K562 (cell line): ENCODE measurements at regions not wholly inside any gene's neighbourhood (a gene's known extent, or its start where the extent isn't known, plus 50 kb on each side); places are given as distances from the start of the nearest gene placed in this dataset.

Experiments used
- ATAC-seq: fragments of 200-7000 bp; cut with Tn5 transposase; 3 replicates; pipeline ENCODE4 v1.9.1; 2020; ENCODE audit warnings: moderate library complexity
- BruUV-seq: library from RNA; stranded (reverse); fragments of 400-500 nt; replicated peaks from 2 replicates; lab custom pipeline; 2021; lab: Mats Ljungman, UMichigan
- CTCF ChIA-PET: fragments of 300-600 bp; formaldehyde crosslinking; extraction: SDS; loops from one replicate; lab custom pipeline; 2021; ENCODE audit warnings: low intra/inter-chr PET ratio; lab: Yijun Ruan, JAX
- POLR2A ChIA-PET: fragments of 300-600, 350-650 bp; sonication (Branson Sonifier 250); formaldehyde crosslinking; extraction: SDS; loops from one replicate; lab custom pipeline; 2021; ENCODE audit warnings: antibody characterized with exemption, inconsistent platforms; lab: Yijun Ruan, JAX
- DNase-seq, 4 experiments: peaks; one replicate each; pipeline versions ENCODE4 v3.0.0 to v3.0.0-alpha.2; 2011 to 2018; ENCODE audit warnings: low spot score in 3 of 4, mixed read lengths in 3 of 4; ENCODE audit errors: extremely low read depth in 1 of 4
- FAIRE-seq: peaks from 2 replicates; lab custom pipeline; 2011; peaks lifted over from hg19 to GRCh38; lab: Jason Lieb, UNC
- H2AFZ ChIP-seq: 2 replicates; pipeline ENCODE4 v1.6.0; 2011; ENCODE audit warnings: low read depth, low read length, control low read depth, inconsistent platforms
- H3K27ac ChIP-seq: fragments of 200-600 bp; 3 replicates; pipeline ENCODE4 v1.8.0; 2011; ENCODE audit warnings: low read depth, mild to moderate bottlenecking, control low read depth, inconsistent platforms, low read length, moderate library complexity, mixed read lengths; ENCODE audit errors: extremely low read depth
- H3K27me3 ChIP-seq, 2 experiments: fragments of 300-600 bp in 1 of 2; 2 replicates in 1 of 2; 3 replicates in 1 of 2; pipeline versions ENCODE4 v1.6.0 to v1.8.0; 2011; ENCODE audit warnings: inconsistent platforms in 2 of 2, low read length in 2 of 2, mild to moderate bottlenecking in 1 of 2, mixed read lengths in 1 of 2, moderate library complexity in 1 of 2; ENCODE audit not compliant: control insufficient read depth in 2 of 2, insufficient read depth in 2 of 2
- H3K36me3 ChIP-seq: fragments of 300-600 bp; 3 replicates; pipeline ENCODE4 v1.8.0; 2011; ENCODE audit warnings: mild to moderate bottlenecking, low read length, inconsistent platforms; ENCODE audit not compliant: control insufficient read depth, insufficient read depth
- H3K4me1 ChIP-seq, 2 experiments: fragments of 200-600 bp in 1 of 2; replicated peaks in 1 of 2; 2 replicates in 1 of 2; 3 replicates in 1 of 2; pipeline versions ENCODE4 v1.5.1 to v1.8.0; 2011; ENCODE audit warnings: inconsistent platforms in 2 of 2, low read length in 2 of 2, mild to moderate bottlenecking in 1 of 2, mixed read lengths in 1 of 2, moderate library complexity in 1 of 2; ENCODE audit not compliant: control insufficient read depth in 2 of 2, insufficient read depth in 2 of 2
- H3K4me2 ChIP-seq: 2 replicates; pipeline ENCODE4 v1.6.1; 2011; ENCODE audit warnings: low read length, control low read depth, inconsistent platforms, mixed read lengths; ENCODE audit not compliant: insufficient read depth
- H3K4me3 ChIP-seq: fragments of 200-600 bp; sonication (generic), shearing (Covaris generic); 2 replicates; pipeline ENCODE4 v1.5.1; 2016; ENCODE audit warnings: control low read depth, inconsistent platforms
- H3K79me2 ChIP-seq: fragments of 200-600 bp; 3 replicates; pipeline ENCODE4 v1.8.0; 2011; ENCODE audit warnings: low read length, inconsistent platforms; ENCODE audit not compliant: control insufficient read depth, insufficient read depth
- H3K9ac ChIP-seq, 2 experiments: 2 replicates each; pipeline versions ENCODE4 v1.6.0 to v1.6.1; 2011; ENCODE audit warnings: low read depth in 2 of 2, low read length in 2 of 2, control low read depth in 1 of 2, inconsistent platforms in 1 of 2, mild to moderate bottlenecking in 1 of 2, mixed read lengths in 1 of 2; ENCODE audit not compliant: insufficient read depth in 1 of 2
- H3K9me1 ChIP-seq: one replicate; pipeline ENCODE4 v1.6.0; 2011; ENCODE audit warnings: inconsistent platforms, mild to moderate bottlenecking, low read length, moderate library complexity; ENCODE audit not compliant: control insufficient read depth, insufficient read depth
- H3K9me3 ChIP-seq: replicated peaks from 2 replicates; pipeline ENCODE4 v1.5.1; 2011; ENCODE audit warnings: low read depth, low read length, inconsistent platforms; ENCODE audit not compliant: control insufficient read depth, insufficient read depth
- H4K20me1 ChIP-seq: replicated peaks from 2 replicates; pipeline ENCODE4 v1.6.1; 2011; ENCODE audit warnings: low read length, inconsistent platforms, mixed read lengths; ENCODE audit not compliant: control insufficient read depth, insufficient read depth
- DDX20 ChIP-seq: fragments of 450-650 bp; IDR thresholded peaks from 2 replicates; pipeline ENCODE4 v1.6.1; 2016; ENCODE audit warnings: missing genetic modification characterization, low read depth, mild to moderate bottlenecking, missing compliant biosample characterization, moderate library complexity
- FOXK1 ChIP-seq: sonication (generic); formaldehyde crosslinking; IDR thresholded peaks from 2 replicates; pipeline ENCODE4 v1.8.0; 2022; ENCODE audit warnings: missing genetic modification reagents, mild to moderate bottlenecking, borderline replicate concordance
- FOXM1 ChIP-seq, 2 experiments: fragments of 450-650 bp in 1 of 2; sonication (generic) in 1 of 2; formaldehyde crosslinking in 1 of 2; IDR thresholded peaks; 2 replicates each; pipeline versions ENCODE4 v1.6.1 to v1.9.0; 2017 to 2022; ENCODE audit warnings: low read depth in 2 of 2, mild to moderate bottlenecking in 2 of 2, missing genetic modification reagents in 1 of 2, moderate library complexity in 1 of 2
- GTF2A2 ChIP-seq: IDR thresholded peaks from 2 replicates; pipeline ENCODE4 v1.6.1; 2016; ENCODE audit warnings: mild to moderate bottlenecking, missing genetic modification characterization, missing compliant biosample characterization
- HDAC3 ChIP-seq: fragments of 450-650 bp; IDR thresholded peaks from 2 replicates; pipeline ENCODE4 v1.6.1; 2018; ENCODE audit warnings: borderline replicate concordance, mild to moderate bottlenecking, moderate library complexity; ENCODE audit not compliant: partially characterized antibody
- HNRNPH1 ChIP-seq: fragments of 200-400 bp; formaldehyde crosslinking; optimal IDR thresholded peaks from 2 replicates; pipeline ENCODE3; 2017; ENCODE audit warnings: low read depth, mild to moderate bottlenecking, low read length, moderate library complexity
- NUFIP1 ChIP-seq: fragments of 450-650 bp; IDR thresholded peaks from 2 replicates; pipeline ENCODE4 v1.6.1; 2018; ENCODE audit not compliant: partially characterized antibody
- SRSF7 ChIP-seq: fragments of 200-400 bp; formaldehyde crosslinking; optimal IDR thresholded peaks from 2 replicates; pipeline ENCODE3; 2017; ENCODE audit warnings: mild to moderate bottlenecking, low read depth, low read length
- ZBED1 ChIP-seq: IDR thresholded peaks from 2 replicates; pipeline ENCODE4 v1.6.1; 2014
- ZNF354B ChIP-seq: fragments of 250-450 bp; sonication (Bioruptor Pico); IDR thresholded peaks from 2 replicates; pipeline ENCODE4 v1.4.0; 2020
- ZNF407 ChIP-seq: fragments of 450-650 bp; IDR thresholded peaks from 2 replicates; pipeline ENCODE4 v1.6.1; 2016; ENCODE audit warnings: low read depth
- ZNF561 ChIP-seq: fragments of 450-650 bp; formaldehyde crosslinking; conservative IDR thresholded peaks from 2 replicates; pipeline ENCODE4 v1.4.0; 2020; ENCODE audit warnings: mild to moderate bottlenecking, moderate library complexity
- ZNF586 ChIP-seq: fragments of 450-650 bp; formaldehyde crosslinking; conservative IDR thresholded peaks from 2 replicates; pipeline ENCODE4 v1.4.0; 2020; ENCODE audit warnings: mild to moderate bottlenecking, moderate library complexity
- ZNF655 ChIP-seq: fragments of 250-450 bp; sonication (Bioruptor Pico); IDR thresholded peaks from 2 replicates; pipeline ENCODE4 v1.5.0; 2021
- WGBS: fragments of 100-300 bp; shearing (Covaris generic); methylation state at CpG from one replicate; pipeline ENCODE4 v1.1.6; 2016; ENCODE audit warnings: low coverage, mixed read lengths; ENCODE audit not compliant: insufficient coverage; ENCODE audit errors: missing lambda C conversion rate; 5-methylcytosine and 5-hydroxymethylcytosine counted together
- in situ Hi-C: fragments of 300-500 bp; cut with MboI; formaldehyde crosslinking; loops from 4 replicates; pipeline ENCODE4 v1.15.0; 2018; ENCODE audit warnings: inconsistent platforms, mixed read lengths
- intact Hi-C: fragments of 100-400 bp; cut with micrococcal nuclease; formaldehyde crosslinking; loops from 2 replicates; pipeline ENCODE4 v1.14.2; 2022

- in situ Hi-C loops (no loop called here), intact Hi-C loops (no loop called here)
- no peak for DNase-seq
- Histone ChIP-seq H3K79me2 (no peaks in the 10 kb centered on the region), H3K9ac (no peak overlapping the region), H3K4me3 (no peak overlapping the region), H3K36me3 (no peaks in the 10 kb centered on the region)
- 4% methylated on average over 2 of the region's 2 CpGs for WGBS
- POLR2A ChIA-PET, result no interaction called here
- no peak for ATAC-seq
- TF ChIP-seq HNRNPH1, result no peak
- no peak for TF ChIP-seq SRSF7
- no peak for TF ChIP-seq ZNF586 (CRISPR knock-in tag)
- TF ChIP-seq FOXM1 (IDR thresholded peaks at IDR 0.05; ENCODE audit: low read depth), result no peak
- TF ChIP-seq FOXM1 (CRISPR knock-in tag; IDR thresholded peaks at IDR 0.05; ENCODE audit: low read depth), result no peak
- no peak for TF ChIP-seq GTF2A2 (tag)
- TF ChIP-seq DDX20, result no peak
- TF ChIP-seq FOXK1 (CRISPR knock-in tag), result no peak
- TF ChIP-seq ZNF655, result no peak
- TF ChIP-seq ZNF407, result no peak
- TF ChIP-seq ZNF354B, result no peak
- TF ChIP-seq NUFIP1, result no peak
- TF ChIP-seq ZNF561, result no peak
- no peak for TF ChIP-seq ZBED1
- TF ChIP-seq HDAC3, result no peak
- TF ChIP-seq, all 486 proteins: peak for 0
- H2AFZ ChIP-seq, result no peak overlapping the region
- FAIRE-seq, result no peak
- no peaks in the 10 kb centered on the region for H3K4me1 ChIP-seq
- CTCF ChIA-PET, result no interaction called here
- no peaks in the 10 kb centered on the region for H3K9me3 ChIP-seq
- BruUV-seq, result no TSS peak
- no peak overlapping the region for H3K27ac ChIP-seq
- H3K4me2 ChIP-seq, result no peak overlapping the region
- H4K20me1 ChIP-seq, result no peaks in the 10 kb centered on the region
- H3K27me3 ChIP-seq, result no peaks in the 10 kb centered on the region
- H3K9me1 ChIP-seq, result no peaks in the 10 kb centered on the region
These were observed 1021.6 kb downstream of the GATA3 start for GRCh38 chr10:9076066-9076465.
